ENCODE measurements at regions not wholly inside any gene's neighbourhood (a gene's known extent, or its start where the extent isn't known, plus 50 kb on each side); places are given as distances from the start of the nearest gene placed in this dataset.

DNA sequence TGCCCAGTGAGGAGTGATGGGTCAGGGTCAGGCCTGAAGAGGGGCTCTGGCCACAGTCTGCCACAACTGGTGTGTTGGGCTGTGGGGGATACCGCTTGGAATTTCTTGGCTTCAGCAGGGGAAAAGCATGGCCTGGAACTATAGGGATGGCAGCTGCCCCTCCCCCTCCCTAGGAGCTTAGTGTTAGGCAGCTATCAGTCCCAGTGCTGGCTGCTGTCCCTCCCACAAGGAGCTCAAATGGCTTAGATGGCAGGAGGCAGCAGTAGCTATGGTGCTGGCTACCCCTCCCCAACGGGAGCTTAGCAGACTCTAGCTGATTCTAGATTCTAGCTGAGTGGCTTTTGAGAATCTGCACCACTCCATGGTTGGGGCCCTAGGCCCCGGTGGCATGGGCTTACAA lies 414.5 kb upstream of the HSF2 start:
- Histone ChIP-seq H3K4me3 (ENCODE audit: low read depth, low read length) (no peak overlapping the region), H3K27me3 (ENCODE audit: control insufficient read depth, insufficient read depth, low read length) (no peaks in the 10 kb centered on the region), H3K36me3 (ENCODE audit: control insufficient read depth, insufficient read depth, low read length) (no peaks in the 10 kb centered on the region)
- TF ChIP-seq, protein P1, sequence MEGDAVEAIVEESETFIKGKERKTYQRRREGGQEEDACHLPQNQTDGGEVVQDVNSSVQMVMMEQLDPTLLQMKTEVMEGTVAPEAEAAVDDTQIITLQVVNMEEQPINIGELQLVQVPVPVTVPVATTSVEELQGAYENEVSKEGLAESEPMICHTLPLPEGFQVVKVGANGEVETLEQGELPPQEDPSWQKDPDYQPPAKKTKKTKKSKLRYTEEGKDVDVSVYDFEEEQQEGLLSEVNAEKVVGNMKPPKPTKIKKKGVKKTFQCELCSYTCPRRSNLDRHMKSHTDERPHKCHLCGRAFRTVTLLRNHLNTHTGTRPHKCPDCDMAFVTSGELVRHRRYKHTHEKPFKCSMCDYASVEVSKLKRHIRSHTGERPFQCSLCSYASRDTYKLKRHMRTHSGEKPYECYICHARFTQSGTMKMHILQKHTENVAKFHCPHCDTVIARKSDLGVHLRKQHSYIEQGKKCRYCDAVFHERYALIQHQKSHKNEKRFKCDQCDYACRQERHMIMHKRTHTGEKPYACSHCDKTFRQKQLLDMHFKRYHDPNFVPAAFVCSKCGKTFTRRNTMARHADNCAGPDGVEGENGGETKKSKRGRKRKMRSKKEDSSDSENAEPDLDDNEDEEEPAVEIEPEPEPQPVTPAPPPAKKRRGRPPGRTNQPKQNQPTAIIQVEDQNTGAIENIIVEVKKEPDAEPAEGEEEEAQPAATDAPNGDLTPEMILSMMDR (IDR thresholded peaks at IDR 0.05; ENCODE audit: insufficient read depth, low read length, poor library complexity, severe bottlenecking) = no peak
- no peak for DNase-seq (ENCODE audit: low read depth)

- H3K36me3 ChIP-seq (ENCODE audit: control insufficient read depth, insufficient read depth, low read length) = no peaks in the 10 kb centered on the region
- no peak overlapping the region for H3K4me3 ChIP-seq (ENCODE audit: low read depth, low read length)
- no peaks in the 10 kb centered on the region for H3K27me3 ChIP-seq (ENCODE audit: control insufficient read depth, insufficient read depth, low read length)
- TF ChIP-seq, protein P1 (IDR thresholded peaks at IDR 0.05; ENCODE audit: insufficient read depth, low read length, poor library complexity, severe bottlenecking) = no peak
- no peak for DNase-seq (ENCODE audit: low read depth)
Measured at GRCh38 chr6:121993362-121993761, 406.1 kb upstream of the HSF2 start.

GRCh38 chr6:121994919-121995318 lies 404.5 kb upstream of the HSF2 start:
- no peak for DNase-seq (ENCODE audit: low read depth)
- no peak overlapping the region for H3K4me3 ChIP-seq (ENCODE audit: low read depth, low read length)
- H3K36me3 ChIP-seq (ENCODE audit: control insufficient read depth, insufficient read depth, low read length) = no peaks in the 10 kb centered on the region
- TF ChIP-seq, protein P1 (IDR thresholded peaks at IDR 0.05; ENCODE audit: insufficient read depth, low read length, poor library complexity, severe bottlenecking) = no peak
- no peaks in the 10 kb centered on the region for H3K27me3 ChIP-seq (ENCODE audit: control insufficient read depth, insufficient read depth, low read length)

GRCh38 chr6:121998631-121999030 lies 400.8 kb upstream of the HSF2 start:
- no peak for DNase-seq (ENCODE audit: low read depth)
- H3K36me3 ChIP-seq (ENCODE audit: control insufficient read depth, insufficient read depth, low read length) = no peaks in the 10 kb centered on the region
- no peak overlapping the region for H3K4me3 ChIP-seq (ENCODE audit: low read depth, low read length)
- TF ChIP-seq, protein P1 (IDR thresholded peaks at IDR 0.05; ENCODE audit: insufficient read depth, low read length, poor library complexity, severe bottlenecking) = no peak
- no peaks in the 10 kb centered on the region for H3K27me3 ChIP-seq (ENCODE audit: control insufficient read depth, insufficient read depth, low read length)

DNA sequence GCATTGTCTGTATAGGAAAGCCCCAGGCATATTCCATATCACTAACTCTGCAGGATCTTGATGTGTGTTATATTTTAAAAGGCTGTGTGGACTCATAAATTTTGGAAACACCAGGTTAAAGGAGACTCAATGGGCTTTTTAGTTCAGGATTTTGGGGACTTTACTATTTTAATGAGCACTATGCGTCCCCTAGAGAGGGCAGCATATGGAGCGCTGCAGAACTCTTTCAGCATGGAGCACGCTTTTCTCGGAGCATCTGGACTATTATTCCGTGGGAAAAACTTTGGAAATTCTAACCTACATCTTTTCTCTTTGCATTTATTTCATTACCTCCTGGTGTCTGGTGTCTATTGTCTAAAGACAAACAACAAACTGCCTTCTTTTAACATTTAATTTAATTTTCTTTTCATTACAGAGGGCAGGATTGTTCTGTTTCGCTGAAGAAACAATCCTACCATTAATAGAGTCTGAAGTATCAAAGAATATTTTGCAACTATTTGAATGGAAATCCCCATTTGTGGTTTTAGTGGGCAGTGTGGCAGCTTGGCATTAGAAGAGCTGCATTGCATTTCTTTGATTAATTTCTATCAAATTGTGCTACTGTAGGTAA lies 399.9 kb upstream of the HSF2 start:
- TF ChIP-seq, protein P1 (IDR thresholded peaks at IDR 0.05; ENCODE audit: insufficient read depth, low read length, poor library complexity, severe bottlenecking) = no peak
- Histone ChIP-seq H3K4me3 (ENCODE audit: low read depth, low read length) (no peak overlapping the region), H3K36me3 (ENCODE audit: control insufficient read depth, insufficient read depth, low read length) (no peaks in the 10 kb centered on the region), H3K27me3 (ENCODE audit: control insufficient read depth, insufficient read depth, low read length) (no peaks in the 10 kb centered on the region)
- DNase-seq (ENCODE audit: low read depth) = no peak

DNA sequence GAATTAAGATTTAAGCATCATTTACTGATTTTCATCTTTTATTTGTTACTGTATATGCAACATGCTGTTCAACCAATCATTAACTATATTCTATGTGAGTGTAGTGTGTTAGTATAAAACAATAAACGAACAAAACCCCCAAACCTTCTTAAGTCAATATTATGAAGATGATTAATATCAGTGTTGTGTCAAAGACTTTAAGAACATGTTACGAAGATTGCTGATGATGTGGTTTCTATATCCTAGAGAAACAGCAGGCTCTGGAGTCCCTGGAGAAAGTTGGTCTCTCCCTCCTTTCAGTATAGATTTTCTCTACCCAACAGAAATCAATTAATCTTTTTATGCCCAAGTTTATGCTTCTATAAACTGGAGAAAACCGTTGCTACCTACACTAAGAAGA lies 393.8 kb upstream of the HSF2 start:
- Histone ChIP-seq H3K36me3 (ENCODE audit: control insufficient read depth, insufficient read depth, low read length) (no peaks in the 10 kb centered on the region), H3K4me3 (ENCODE audit: low read depth, low read length) (no peak overlapping the region), H3K27me3 (ENCODE audit: control insufficient read depth, insufficient read depth, low read length) (no peaks in the 10 kb centered on the region)
- DNase-seq (ENCODE audit: low read depth) = no peak
- TF ChIP-seq, protein P1 (IDR thresholded peaks at IDR 0.05; ENCODE audit: insufficient read depth, low read length, poor library complexity, severe bottlenecking) = no peak

Measured in kidney epithelial cell (primary cell).